ENCODE measurements at regions not wholly inside any gene's neighbourhood (a gene's known extent, or its start where the extent isn't known, plus 50 kb on each side); places are given as distances from the start of the nearest gene placed in this dataset.

- H3K4me3 ChIP-seq (ENCODE audit: low read depth, low read length): no peak overlapping the region
- TF ChIP-seq CTCF (IDR thresholded peaks at IDR 0.05; ENCODE audit: low read depth, low read length): no peak
Observed at GRCh38 chr10:120381931-120382330, 75.1 kb upstream of the PLPP4 start.

GRCh38 chr10:120382360-120382759 lies 74.7 kb upstream of the PLPP4 start:
- no peak for TF ChIP-seq CTCF (IDR thresholded peaks at IDR 0.05; ENCODE audit: low read depth, low read length)
- H3K4me3 ChIP-seq (ENCODE audit: low read depth, low read length): no peak overlapping the region

- no peak overlapping the region for H3K4me3 ChIP-seq (ENCODE audit: low read depth, low read length)
- TF ChIP-seq CTCF (IDR thresholded peaks at IDR 0.05; ENCODE audit: low read depth, low read length): no peak
Observed at GRCh38 chr10:120385992-120386391, 71.0 kb upstream of the PLPP4 start.

GRCh38 chr10:120386896-120387295 lies 70.1 kb upstream of the PLPP4 start:
- no peak overlapping the region for H3K4me3 ChIP-seq (ENCODE audit: low read depth, low read length)
- TF ChIP-seq CTCF (IDR thresholded peaks at IDR 0.05; ENCODE audit: low read depth, low read length): no peak

GRCh38 chr10:120387326-120387725 lies 69.7 kb upstream of the PLPP4 start:
- no peak overlapping the region for H3K4me3 ChIP-seq (ENCODE audit: low read depth, low read length)
- no peak for TF ChIP-seq CTCF (IDR thresholded peaks at IDR 0.05; ENCODE audit: low read depth, low read length)

- TF ChIP-seq CTCF (IDR thresholded peaks at IDR 0.05; ENCODE audit: low read depth, low read length): no peak
- H3K4me3 ChIP-seq (ENCODE audit: low read depth, low read length): no peak overlapping the region
Observed at GRCh38 chr10:120392245-120392644, 64.8 kb upstream of the PLPP4 start.

- no peak for TF ChIP-seq CTCF (IDR thresholded peaks at IDR 0.05; ENCODE audit: low read depth, low read length)
- H3K4me3 ChIP-seq (ENCODE audit: low read depth, low read length): no peak overlapping the region
Observed at GRCh38 chr10:120392671-120393079, 64.4 kb upstream of the PLPP4 start.

Data from WI38 (cell line).